Fibroblast of lung (primary cell): ENCODE measurements at regions not wholly inside any gene's neighbourhood (a gene's known extent, or its start where the extent isn't known, plus 50 kb on each side); places are given as distances from the start of the nearest gene placed in this dataset.

Experiments used
- EZH2 ChIP-seq: IDR thresholded peaks from 2 replicates; pipeline ENCODE4 v1.5.1; 2012; ENCODE audit warnings: low read length, control low read depth, mild to moderate bottlenecking; ENCODE audit errors: missing control alignments
- TF ChIP-seq, protein P1 (sequence below), 2 donors: IDR thresholded peaks in 1 of 2; conservative IDR thresholded peaks in 1 of 2; 1 replicate in 1 of 2; 2 replicates in 1 of 2; pipeline ENCODE4 v1.5.1; 2011 to 2012; ENCODE audit warnings: low read length in 2 of 2, control low read depth in 1 of 2, inconsistent platforms in 1 of 2, low read depth in 1 of 2, mild to moderate bottlenecking in 1 of 2

DNA sequence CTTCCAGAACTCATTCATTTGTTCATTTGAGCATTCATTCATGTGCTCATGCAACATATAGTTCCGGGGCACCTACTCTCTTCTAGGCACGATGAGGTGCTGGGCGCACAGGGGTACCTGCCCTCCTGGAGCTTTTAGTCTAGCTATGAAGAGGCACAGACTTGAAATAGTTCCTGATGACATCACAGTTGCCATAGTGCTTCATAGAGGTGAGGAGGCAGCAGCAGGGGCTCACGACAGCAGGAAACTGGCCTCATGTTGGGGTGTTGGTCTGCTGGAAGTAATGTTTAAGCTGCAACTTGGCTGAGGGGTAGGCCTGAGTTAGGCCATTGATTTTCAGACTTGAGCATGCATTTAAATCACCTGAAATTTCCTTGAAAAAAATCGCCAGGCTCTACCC is 195.5 kb downstream of the PHETA1 start:
- TF ChIP-seq EZH2, result no peak
- TF ChIP-seq, protein P1, sequence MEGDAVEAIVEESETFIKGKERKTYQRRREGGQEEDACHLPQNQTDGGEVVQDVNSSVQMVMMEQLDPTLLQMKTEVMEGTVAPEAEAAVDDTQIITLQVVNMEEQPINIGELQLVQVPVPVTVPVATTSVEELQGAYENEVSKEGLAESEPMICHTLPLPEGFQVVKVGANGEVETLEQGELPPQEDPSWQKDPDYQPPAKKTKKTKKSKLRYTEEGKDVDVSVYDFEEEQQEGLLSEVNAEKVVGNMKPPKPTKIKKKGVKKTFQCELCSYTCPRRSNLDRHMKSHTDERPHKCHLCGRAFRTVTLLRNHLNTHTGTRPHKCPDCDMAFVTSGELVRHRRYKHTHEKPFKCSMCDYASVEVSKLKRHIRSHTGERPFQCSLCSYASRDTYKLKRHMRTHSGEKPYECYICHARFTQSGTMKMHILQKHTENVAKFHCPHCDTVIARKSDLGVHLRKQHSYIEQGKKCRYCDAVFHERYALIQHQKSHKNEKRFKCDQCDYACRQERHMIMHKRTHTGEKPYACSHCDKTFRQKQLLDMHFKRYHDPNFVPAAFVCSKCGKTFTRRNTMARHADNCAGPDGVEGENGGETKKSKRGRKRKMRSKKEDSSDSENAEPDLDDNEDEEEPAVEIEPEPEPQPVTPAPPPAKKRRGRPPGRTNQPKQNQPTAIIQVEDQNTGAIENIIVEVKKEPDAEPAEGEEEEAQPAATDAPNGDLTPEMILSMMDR (conservative IDR thresholded peaks at IDR 0.05 in 1 of 2, IDR thresholded peaks at IDR 0.05 in 1 of 2; ENCODE audit: low read depth in 1 of 2, low read length in 2 of 2), result no peak
